Activated CD8-positive, alpha-beta T cell treated with anti-CD3 and anti-CD28 coated beads for 36 hours (primary cell): ENCODE measurements at regions not wholly inside any gene's neighbourhood (a gene's known extent, or its start where the extent isn't known, plus 50 kb on each side); places are given as distances from the start of the nearest gene placed in this dataset.

Experiments
- ATAC-seq: fragments of 200-7000 bp; cut with Tn5 transposase; one replicate; pipeline ENCODE4 v1.10.0; 2021; ENCODE audit warnings: mild to moderate bottlenecking, moderate library complexity
- CTCF ChIA-PET: fragments of 350-600 bp; sonication (Branson Sonifier 250); formaldehyde crosslinking; loops from one replicate; lab custom pipeline; 2021; ENCODE audit warnings: antibody characterized with exemption; lab: Charles Lee
- POLR2A ChIA-PET: fragments of 350-600 bp; sonication (Branson Sonifier 250); formaldehyde crosslinking; loops from one replicate; lab custom pipeline; 2021; ENCODE audit warnings: antibody characterized with exemption; lab: Charles Lee
- DNase-seq: peaks from one replicate; pipeline ENCODE4 v3.0.0-alpha.2; 2020
- H3K27ac Mint-ChIP-seq: one replicate; pipeline ENCODE4 v1.8.0; 2021; ENCODE audit warnings: mild to moderate bottlenecking, mixed read lengths
- H3K27me3 Mint-ChIP-seq: one replicate; pipeline ENCODE4 v1.8.0; 2021; ENCODE audit warnings: mixed read lengths
- H3K36me3 Mint-ChIP-seq: one replicate; pipeline ENCODE4 v1.8.0; 2021; ENCODE audit warnings: low read depth, mixed read lengths
- H3K4me1 Mint-ChIP-seq: one replicate; pipeline ENCODE4 v1.8.0; 2021; ENCODE audit warnings: low read depth, mixed read lengths
- H3K4me3 Mint-ChIP-seq: one replicate; pipeline ENCODE4 v1.8.0; 2021; ENCODE audit warnings: mild to moderate bottlenecking, moderate library complexity, mixed read lengths
- H3K9me3 Mint-ChIP-seq: one replicate; pipeline ENCODE4 v1.8.0; 2021; ENCODE audit warnings: mixed read lengths
- CTCF ChIP-seq: fragments of 200-600 bp; IDR thresholded peaks from one replicate; pipeline ENCODE4 v1.8.0; 2022; ENCODE audit warnings: antibody characterized with exemption, mild to moderate bottlenecking
- intact Hi-C: fragments of 100-400 bp; cut with micrococcal nuclease; formaldehyde crosslinking; loops from one replicate; pipeline ENCODE4 v1.10.0; 2022

- Mint-ChIP-seq H3K4me3 (no peak overlapping the region), H3K9me3 (no peaks in the 10 kb centered on the region), H3K27me3 (no peaks in the 10 kb centered on the region), H3K27ac (no peak overlapping the region), H3K36me3 (no peaks in the 10 kb centered on the region), H3K4me1 (no peaks in the 10 kb centered on the region)
- intact Hi-C loops = no loop called here
- DNase-seq (no peak), ATAC-seq (no peak)
- TF ChIP-seq CTCF = no peak
- ChIA-PET CTCF (no interaction called here), POLR2A (no interaction called here)
Observed at GRCh38 chr10:111432588-111432987, 355.8 kb downstream of the ADRA2A start.

GRCh38 chr10:111435871-111436270 lies 359.0 kb downstream of the ADRA2A start:
- no peaks in the 10 kb centered on the region for H3K36me3 Mint-ChIP-seq
- POLR2A ChIA-PET = no interaction called here
- CTCF ChIA-PET = no interaction called here
- H3K4me1 Mint-ChIP-seq = no peaks in the 10 kb centered on the region
- intact Hi-C loops = no loop called here
- H3K4me3 Mint-ChIP-seq = no peak overlapping the region
- H3K27me3 Mint-ChIP-seq = no peaks in the 10 kb centered on the region
- no peaks in the 10 kb centered on the region for H3K9me3 Mint-ChIP-seq
- DNase-seq = no peak
- no peak for TF ChIP-seq CTCF
- no peak for ATAC-seq
- no peak overlapping the region for H3K27ac Mint-ChIP-seq

- CTCF ChIA-PET = interaction anchor here (0.8 kb wide), 1 partner anchor 29 kb away, joined by 3 read pairs; no protein-coding TSS in a partner anchor
- no peaks in the 10 kb centered on the region for H3K9me3 Mint-ChIP-seq
- ATAC-seq (no peak), DNase-seq (no peak)
- no peaks in the 10 kb centered on the region for H3K36me3 Mint-ChIP-seq
- intact Hi-C loops = no loop called here
- POLR2A ChIA-PET = no interaction called here
- H3K4me3 Mint-ChIP-seq = no peak overlapping the region
- peaks cover 5% of the 10 kb centered on the region for H3K27me3 Mint-ChIP-seq
- no peaks in the 10 kb centered on the region for H3K4me1 Mint-ChIP-seq
- no peak overlapping the region for H3K27ac Mint-ChIP-seq
- TF ChIP-seq CTCF = no peak
Observed at GRCh38 chr10:111439034-111439842, 362.4 kb downstream of the ADRA2A start.

- Mint-ChIP-seq H3K27me3 (peaks cover 5% of the 10 kb centered on the region), H3K4me3 (no peak overlapping the region), H3K27ac (no peak overlapping the region), H3K36me3 (no peaks in the 10 kb centered on the region), H3K4me1 (no peaks in the 10 kb centered on the region), H3K9me3 (no peaks in the 10 kb centered on the region)
- ATAC-seq (no peak), DNase-seq (no peak)
- no peak for TF ChIP-seq CTCF
- POLR2A ChIA-PET = no interaction called here
- CTCF ChIA-PET = no interaction called here
- intact Hi-C loops = no loop called here
Observed at GRCh38 chr10:111440501-111440900, 363.7 kb downstream of the ADRA2A start.

- intact Hi-C loops = no loop called here
- ChIA-PET POLR2A (no interaction called here), CTCF (no interaction called here)
- Mint-ChIP-seq H3K9me3 (no peaks in the 10 kb centered on the region), H3K4me3 (no peak overlapping the region), H3K27me3 (peaks cover 5% of the 10 kb centered on the region), H3K36me3 (no peaks in the 10 kb centered on the region), H3K4me1 (no peaks in the 10 kb centered on the region), H3K27ac (no peak overlapping the region)
- ATAC-seq (no peak), DNase-seq (no peak)
- TF ChIP-seq CTCF = no peak
Observed at GRCh38 chr10:111445667-111446066, 368.8 kb downstream of the ADRA2A start.
